ENCODE measurements at regions not wholly inside any gene's neighbourhood (a gene's known extent, or its start where the extent isn't known, plus 50 kb on each side); places are given as distances from the start of the nearest gene placed in this dataset.

DNA sequence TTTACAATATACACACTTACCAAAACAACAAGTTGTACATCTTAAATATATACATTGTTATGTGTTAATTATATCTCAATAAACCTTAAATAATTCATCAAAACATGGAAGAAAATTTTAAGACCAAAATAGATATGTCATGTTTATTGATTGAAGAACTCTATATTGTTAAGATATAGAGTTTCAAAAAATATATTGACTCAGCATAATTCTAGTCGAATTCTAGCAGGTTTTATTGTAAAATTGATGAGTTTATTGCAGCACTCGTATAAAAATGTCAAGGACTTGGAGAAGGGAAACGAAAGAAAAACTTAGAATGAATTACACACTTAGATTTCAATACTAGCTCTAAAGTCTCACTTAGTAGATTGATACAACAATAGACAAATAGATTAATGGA lies 575.4 kb upstream of the SORCS1 start:
- Histone ChIP-seq H4K20me1 (ENCODE audit: insufficient read depth) (no peaks in the 10 kb centered on the region), H3K27ac (ENCODE audit: low read depth, low read length) (no peak overlapping the region), H3K4me3 (replicated peaks in 1 of 2; ENCODE audit: low read depth in 1 of 2, low read length in 2 of 2) (no peak overlapping the region), H3K9me3 (ENCODE audit: control insufficient read depth in 1 of 2, insufficient read depth in 1 of 2, low read depth in 1 of 2, low read length in 2 of 2) (peaks cover 19 to 27% of the 10 kb centered on the region in 2 experiments; a peak in 3 of 4 replicates), H2AFZ (ENCODE audit: low read depth, low read length, poor library complexity, severe bottlenecking) (no peak overlapping the region), H3K4me1 (ENCODE audit: control insufficient read depth in 1 of 2, insufficient read depth in 2 of 2, low read length in 2 of 2) (no peaks in the 10 kb centered on the region), H3K27me3 (ENCODE audit: insufficient read depth, low read length) (no peaks in the 10 kb centered on the region), H3K9ac (ENCODE audit: low read length) (no peak overlapping the region), H3K36me3 (ENCODE audit: control insufficient read depth in 1 of 2, insufficient read depth in 2 of 2, low read length in 2 of 2) (no peaks in the 10 kb centered on the region), H3K79me2 (ENCODE audit: insufficient read depth, low read length) (no peaks in the 10 kb centered on the region), H3K9me2 (ENCODE audit: insufficient read depth) (no peaks in the 10 kb centered on the region), H3K4me2 (ENCODE audit: low read length) (no peak overlapping the region)
- ChIA-PET POLR2A (no interaction called here), RAD21 (ENCODE audit: low non-redundant PET in 1 of 2, low total read pairs in 2 of 2, uncharacterized antibody in 2 of 2, unreplicated experiment in 2 of 2) (no interaction called here), CTCF (no interaction called here)
- BruUV-seq (replicated peaks), result no TSS peak
- TF ChIP-seq EGR1 (IDR thresholded peaks at IDR 0.05; ENCODE audit: low read depth) (no peak), POLR2AphosphoS5 (IDR thresholded peaks at IDR 0.05; ENCODE audit: low read depth, low read length) (no peak), FOSL1 (IDR thresholded peaks at IDR 0.05; ENCODE audit: low read depth) (no peak), CBX3 (IDR thresholded peaks at IDR 0.05; ENCODE audit: low read depth) (no peak), JUND (IDR thresholded peaks at IDR 0.05) (no peak), CEBPB (IDR thresholded peaks at IDR 0.05; ENCODE audit: low read depth) (no peak), RAD21 (IDR thresholded peaks at IDR 0.05; ENCODE audit: low read depth) (no peak), SRF (IDR thresholded peaks at IDR 0.05; ENCODE audit: low read depth) (no peak), EZH2phosphoT487 (IDR thresholded peaks at IDR 0.05; ENCODE audit: borderline replicate concordance) (no peak), SIN3A (IDR thresholded peaks at IDR 0.05; ENCODE audit: low read depth) (no peak), ELF1 (IDR thresholded peaks at IDR 0.05; ENCODE audit: borderline replicate concordance, low read depth) (no peak), ZNF274 (IDR thresholded peaks at IDR 0.05; ENCODE audit: low read depth, low read length) (no peak), EZH2 (IDR thresholded peaks at IDR 0.05) (no peak)
- TF ChIP-seq, protein P1, sequence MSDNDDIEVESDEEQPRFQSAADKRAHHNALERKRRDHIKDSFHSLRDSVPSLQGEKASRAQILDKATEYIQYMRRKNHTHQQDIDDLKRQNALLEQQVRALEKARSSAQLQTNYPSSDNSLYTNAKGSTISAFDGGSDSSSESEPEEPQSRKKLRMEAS (IDR thresholded peaks at IDR 0.05), result no peak
- TF ChIP-seq, protein P2, sequence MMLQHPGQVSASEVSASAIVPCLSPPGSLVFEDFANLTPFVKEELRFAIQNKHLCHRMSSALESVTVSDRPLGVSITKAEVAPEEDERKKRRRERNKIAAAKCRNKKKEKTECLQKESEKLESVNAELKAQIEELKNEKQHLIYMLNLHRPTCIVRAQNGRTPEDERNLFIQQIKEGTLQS (IDR thresholded peaks at IDR 0.05), result no peak
- TF ChIP-seq, protein P3, sequence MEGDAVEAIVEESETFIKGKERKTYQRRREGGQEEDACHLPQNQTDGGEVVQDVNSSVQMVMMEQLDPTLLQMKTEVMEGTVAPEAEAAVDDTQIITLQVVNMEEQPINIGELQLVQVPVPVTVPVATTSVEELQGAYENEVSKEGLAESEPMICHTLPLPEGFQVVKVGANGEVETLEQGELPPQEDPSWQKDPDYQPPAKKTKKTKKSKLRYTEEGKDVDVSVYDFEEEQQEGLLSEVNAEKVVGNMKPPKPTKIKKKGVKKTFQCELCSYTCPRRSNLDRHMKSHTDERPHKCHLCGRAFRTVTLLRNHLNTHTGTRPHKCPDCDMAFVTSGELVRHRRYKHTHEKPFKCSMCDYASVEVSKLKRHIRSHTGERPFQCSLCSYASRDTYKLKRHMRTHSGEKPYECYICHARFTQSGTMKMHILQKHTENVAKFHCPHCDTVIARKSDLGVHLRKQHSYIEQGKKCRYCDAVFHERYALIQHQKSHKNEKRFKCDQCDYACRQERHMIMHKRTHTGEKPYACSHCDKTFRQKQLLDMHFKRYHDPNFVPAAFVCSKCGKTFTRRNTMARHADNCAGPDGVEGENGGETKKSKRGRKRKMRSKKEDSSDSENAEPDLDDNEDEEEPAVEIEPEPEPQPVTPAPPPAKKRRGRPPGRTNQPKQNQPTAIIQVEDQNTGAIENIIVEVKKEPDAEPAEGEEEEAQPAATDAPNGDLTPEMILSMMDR (IDR thresholded peaks at IDR 0.05 in 2 of 3, conservative IDR thresholded peaks at IDR 0.05 in 1 of 3; ENCODE audit: borderline replicate concordance in 1 of 3, insufficient read depth in 1 of 3, low read depth in 2 of 3, low read length in 2 of 3), result no peak
- no peak for ATAC-seq
- no peak for DNase-seq (ENCODE audit: low read depth, low spot score)
- intact Hi-C loops (cut with micrococcal nuclease), result no loop called here

Measured in HCT116 (cell line).